ENCODE measurements at regions not wholly inside any gene's neighbourhood (a gene's known extent, or its start where the extent isn't known, plus 50 kb on each side); places are given as distances from the start of the nearest gene placed in this dataset.

DNA sequence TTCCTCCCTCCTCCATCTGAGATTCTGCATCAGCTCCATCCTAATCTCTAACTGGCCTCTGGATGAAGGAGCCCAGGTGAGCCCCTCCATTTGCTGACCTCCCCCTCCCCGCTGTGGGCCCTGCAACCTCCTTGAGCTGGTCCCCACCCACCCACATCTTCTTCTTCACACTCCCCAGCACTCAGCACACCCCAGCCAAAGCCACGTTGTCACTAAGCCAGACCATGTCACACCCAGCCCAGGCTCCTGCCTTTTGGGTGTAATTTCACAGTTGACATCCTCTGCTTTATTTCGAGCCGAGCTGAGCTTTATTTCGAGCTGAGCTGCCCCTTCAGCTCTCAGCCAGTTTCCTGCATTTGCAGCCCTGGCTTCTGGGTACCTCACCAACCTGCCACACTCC, 282.7 kb upstream of the TNRC6C start:
- WGBS, 2 experiments (ENCODE audit: extremely low coverage in 1 of 2, insufficient coverage in 1 of 2, insufficient read length in 1 of 2, insufficient replicate concordance in 2 of 2, low coverage in 1 of 2, low lambda C conversion rate in 2 of 2, missing lambda C conversion rate in 1 of 2) = 94% methylated on average over 5 of the region's 5 CpGs; no CpG with 5 or more reads in 1 of the 2 experiments
- Histone ChIP-seq H4K5ac (ENCODE audit: insufficient read length, low read depth, low read length) (no peak overlapping the region), H2AK5ac (ENCODE audit: low read depth, low read length) (no peak overlapping the region), H3K4me1 (replicated peaks in 1 of 4; ENCODE audit: control insufficient read depth in 3 of 4, insufficient read depth in 4 of 4, low read length in 3 of 4) (no peaks in the 10 kb centered on the region; a peak in 1 of 7 replicates), H3K27me3 (replicated peaks in 1 of 4; ENCODE audit: control insufficient read depth in 3 of 4, extremely low read depth in 1 of 4, insufficient read depth in 3 of 4, low read length in 3 of 4) (no peaks in the 10 kb centered on the region; a peak in 1 of 7 replicates), H2BK20ac (ENCODE audit: low read length) (no peak overlapping the region), H3K23me2 (ENCODE audit: low read depth, low read length) (no peaks in the 10 kb centered on the region), H3K23ac (ENCODE audit: insufficient read length) (no peak overlapping the region), H3K18ac (ENCODE audit: extremely low read depth, low read length) (no peak overlapping the region), H2BK15ac (ENCODE audit: low read length) (no peak overlapping the region), H2BK120ac (replicated peaks; ENCODE audit: low read depth, low read length) (no peak overlapping the region), H4K8ac (ENCODE audit: extremely low read depth, insufficient read depth, low read length) (no peak overlapping the region), H2AFZ (ENCODE audit: low read length) (no peak overlapping the region), H4K20me1 (replicated peaks in 1 of 2; ENCODE audit: control insufficient read depth in 1 of 2, insufficient read depth in 2 of 2, low read length in 2 of 2) (no peaks in the 10 kb centered on the region), H3K27ac (ENCODE audit: low read depth, low read length) (no peak overlapping the region), H3K14ac (ENCODE audit: insufficient read length) (no peak overlapping the region), H3K36me3 (ENCODE audit: control insufficient read depth in 2 of 4, insufficient read depth in 4 of 4, low read length in 3 of 4) (no peaks in the 10 kb centered on the region), H3K9ac (replicated peaks in 1 of 4; ENCODE audit: extremely low read depth in 1 of 4, low read depth in 3 of 4, low read length in 3 of 4) (no peak overlapping the region), H2BK5ac (ENCODE audit: low read depth, low read length) (no peak overlapping the region), H3K4me2 (ENCODE audit: insufficient read depth in 1 of 2, low read depth in 2 of 2, low read length in 2 of 2) (no peak overlapping the region), H3K4me3 (ENCODE audit: extremely low read depth in 1 of 4, insufficient read depth in 2 of 4, low read depth in 3 of 4, low read length in 4 of 4) (no peak overlapping the region), H3K56ac (replicated peaks; ENCODE audit: insufficient read length, low read depth, low read length) (no peak overlapping the region), H3K4ac (replicated peaks; ENCODE audit: insufficient read length, low read depth, low read length) (no peak overlapping the region), H2BK12ac (ENCODE audit: low read depth, low read length) (no peak overlapping the region), H4K91ac (replicated peaks; ENCODE audit: insufficient read length, low read length) (no peak overlapping the region), H3K9me3 (ENCODE audit: insufficient read depth in 2 of 2, low read depth in 1 of 2, low read length in 1 of 2) (0 out of 4 replicates have a peak, but pooled peaks cover 0 to 5% of the 10 kb centered on the region in 2 experiments), H3K79me2 (ENCODE audit: control insufficient read depth in 1 of 2, insufficient read depth in 2 of 2, low read length in 2 of 2) (no peaks in the 10 kb centered on the region), H3K79me1 (ENCODE audit: low read depth, low read length) (no peaks in the 10 kb centered on the region)
- DNase-seq (ENCODE audit: low read depth in 1 of 2, low spot score in 2 of 2) (no peak), FAIRE-seq (no peak)
- TF ChIP-seq GTF2F1 (IDR thresholded peaks at IDR 0.05; ENCODE audit: borderline replicate concordance, low read depth, low read length) (no peak), PHF8 (conservative IDR thresholded peaks at IDR 0.05; ENCODE audit: low read depth, low read length) (no peak), EGR1 (IDR thresholded peaks at IDR 0.05; ENCODE audit: borderline replicate concordance, low read depth, low read length) (no peak), EP300 (IDR thresholded peaks at IDR 0.05; ENCODE audit: borderline replicate concordance in 1 of 2, low read depth in 2 of 2, low read length in 2 of 2) (no peak), FOSL1 (IDR thresholded peaks at IDR 0.05; ENCODE audit: insufficient read depth, low read depth, low read length) (no peak), BACH1 (IDR thresholded peaks at IDR 0.05; ENCODE audit: low read length) (no peak), TAF7 (optimal IDR thresholded peaks at IDR 0.05; ENCODE audit: borderline replicate concordance, low read depth, low read length) (no peak), SUZ12 (IDR thresholded peaks at IDR 0.05; ENCODE audit: low read length) (no peak), ASH2L (IDR thresholded peaks at IDR 0.05; ENCODE audit: low read length) (no peak), BRCA1 (IDR thresholded peaks at IDR 0.05; ENCODE audit: low read depth, low read length) (no peak), ZNF274 (IDR thresholded peaks at IDR 0.05; ENCODE audit: borderline replicate concordance, extremely low read depth, low read length) (no peak), CBX5 (IDR thresholded peaks at IDR 0.05; ENCODE audit: low read depth, low read length) (no peak), CHD2 (IDR thresholded peaks at IDR 0.05; ENCODE audit: low read length) (no peak)
- ChIA-PET POLR2A (ENCODE audit: partially characterized antibody) (no interaction called here), CTCF (ENCODE audit: partially characterized antibody) (interaction anchor here (1.1 kb wide), 1 partner anchor 217 kb away, joined by 5 read pairs; no protein-coding TSS in a partner anchor)
